Psoas muscle (tissue), 7 donors: ENCODE measurements at regions not wholly inside any gene's neighbourhood (a gene's known extent, or its start where the extent isn't known, plus 50 kb on each side); places are given as distances from the start of the nearest gene placed in this dataset.

Experiments
- ATAC-seq, 4 donors: fragments of 200-7000 bp; cut with Tn5 transposase; one replicate each; pipeline ENCODE4 v1.9.1; 2020; ENCODE audit warnings: moderate library complexity in 3 of 4, mild to moderate bottlenecking in 2 of 4
- DNase-seq, 2 donors: peaks; one replicate each; pipeline ENCODE4 v3.0.0-alpha.2; 2020
- H3K27ac ChIP-seq: fragments of 200-600 bp; one replicate; pipeline ENCODE4 v1.8.0; 2022
- H3K27me3 ChIP-seq, 3 donors: fragments of 200-600 bp in 1 of 3; one replicate each; pipeline versions ENCODE4 v1.6.1 to v1.8.0; 2013 to 2022; ENCODE audit warnings: low read length in 2 of 3, mild to moderate bottlenecking in 2 of 3, moderate library complexity in 1 of 3; ENCODE audit not compliant: insufficient read depth in 3 of 3
- H3K36me3 ChIP-seq, 2 donors: fragments of 200-600 bp in 1 of 2; one replicate each; pipeline versions ENCODE4 v1.6.1 to v1.8.0; 2013 to 2022; ENCODE audit warnings: low read depth in 1 of 2, mild to moderate bottlenecking in 1 of 2, moderate library complexity in 1 of 2; ENCODE audit not compliant: insufficient read depth in 1 of 2
- H3K4me1 ChIP-seq: fragments of 200-600 bp; one replicate; pipeline ENCODE4 v1.8.0; 2022
- H3K4me3 ChIP-seq: fragments of 200-600 bp; one replicate; pipeline ENCODE4 v1.8.0; 2022; ENCODE audit warnings: mild to moderate bottlenecking
- H3K9me3 ChIP-seq: fragments of 200-600 bp; one replicate; pipeline ENCODE4 v1.8.0; 2022
- WGBS, 3 donors: extraction: QIAGEN DNeasy Blood & Tissue Kit; methylation state at CpG; one replicate each; pipeline versions ENCODE4 v1.1.6 to v1.1.7; 2013; 5-methylcytosine and 5-hydroxymethylcytosine counted together
- intact Hi-C, 2 donors: fragments of 100-400 bp; cut with DNase I; formaldehyde crosslinking; loops; one replicate each; pipeline versions ENCODE4 v1.11.0 to v1.14.2; 2022
- TF ChIP-seq, protein P1 (sequence below): fragments of 200-600 bp; IDR thresholded peaks from one replicate; pipeline ENCODE4 v1.8.0; 2022; ENCODE audit warnings: antibody characterized with exemption
- donor health status: healthy with polysubstance abuse.
- donor health status: DM: no; HTN: no; CAD: no; lungs with moderate emphysema.
- donor health status: Bipolar disorder and iron deficiency.
- donor health status: healthy.
- donor health status: DM: yes; HTN: yes; CAD: no.
- donor health status: DM: no; HTN: no; CAD: no.
- donor health status: DM: yes; HTN: yes; CAD: no.

- no peak for ATAC-seq
- Histone ChIP-seq H3K27me3 (no peaks in the 10 kb centered on the region), H3K9me3 (peaks cover 9% of the 10 kb centered on the region), H3K4me1 (no peaks in the 10 kb centered on the region), H3K4me3 (no peak overlapping the region), H3K36me3 (no peaks in the 10 kb centered on the region), H3K27ac (no peak overlapping the region)
- TF ChIP-seq, protein P1, sequence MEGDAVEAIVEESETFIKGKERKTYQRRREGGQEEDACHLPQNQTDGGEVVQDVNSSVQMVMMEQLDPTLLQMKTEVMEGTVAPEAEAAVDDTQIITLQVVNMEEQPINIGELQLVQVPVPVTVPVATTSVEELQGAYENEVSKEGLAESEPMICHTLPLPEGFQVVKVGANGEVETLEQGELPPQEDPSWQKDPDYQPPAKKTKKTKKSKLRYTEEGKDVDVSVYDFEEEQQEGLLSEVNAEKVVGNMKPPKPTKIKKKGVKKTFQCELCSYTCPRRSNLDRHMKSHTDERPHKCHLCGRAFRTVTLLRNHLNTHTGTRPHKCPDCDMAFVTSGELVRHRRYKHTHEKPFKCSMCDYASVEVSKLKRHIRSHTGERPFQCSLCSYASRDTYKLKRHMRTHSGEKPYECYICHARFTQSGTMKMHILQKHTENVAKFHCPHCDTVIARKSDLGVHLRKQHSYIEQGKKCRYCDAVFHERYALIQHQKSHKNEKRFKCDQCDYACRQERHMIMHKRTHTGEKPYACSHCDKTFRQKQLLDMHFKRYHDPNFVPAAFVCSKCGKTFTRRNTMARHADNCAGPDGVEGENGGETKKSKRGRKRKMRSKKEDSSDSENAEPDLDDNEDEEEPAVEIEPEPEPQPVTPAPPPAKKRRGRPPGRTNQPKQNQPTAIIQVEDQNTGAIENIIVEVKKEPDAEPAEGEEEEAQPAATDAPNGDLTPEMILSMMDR: no peak
- no peak for DNase-seq
- WGBS, 3 donors: 57 to 70% (median 67%) methylated on average over 9 of the region's 9 CpGs
- intact Hi-C loops: no loop called here
Observed at GRCh38 chr7:26011039-26011696, 140.8 kb upstream of the NFE2L3 start.

- H3K27ac ChIP-seq: no peak overlapping the region
- TF ChIP-seq, protein P1: no peak
- no peak for ATAC-seq
- peaks cover 0 to 6% (median 0%) of the 10 kb centered on the region in 3 donors for H3K27me3 ChIP-seq
- 26 to 41% (median 29%) methylated on average over 9 of the region's 9 CpGs for WGBS, 3 donors
- no peaks in the 10 kb centered on the region for H3K36me3 ChIP-seq
- H3K4me3 ChIP-seq: no peak overlapping the region
- intact Hi-C loops: no loop called here
- H3K4me1 ChIP-seq: no peaks in the 10 kb centered on the region
- DNase-seq: no peak
- peaks cover 13% of the 10 kb centered on the region for H3K9me3 ChIP-seq
Observed at GRCh38 chr7:26013551-26014083, 138.4 kb upstream of the NFE2L3 start.

GRCh38 chr7:26022982-26023381, 129.0 kb upstream of the NFE2L3 start:
- ATAC-seq (no peak), DNase-seq (no peak)
- no peaks in the 10 kb centered on the region for H3K4me1 ChIP-seq
- peaks cover 0 to 6% (median 0%) of the 10 kb centered on the region in 3 donors for H3K27me3 ChIP-seq
- intact Hi-C loops: no loop called here
- H3K9me3 ChIP-seq: no peaks in the 10 kb centered on the region
- no peak overlapping the region for H3K4me3 ChIP-seq
- WGBS, 3 donors: 43 to 55% (median 44%) methylated on average over 3 of the region's 3 CpGs
- H3K27ac ChIP-seq: no peak overlapping the region
- TF ChIP-seq, protein P1: no peak
- no peaks in the 10 kb centered on the region for H3K36me3 ChIP-seq

DNA sequence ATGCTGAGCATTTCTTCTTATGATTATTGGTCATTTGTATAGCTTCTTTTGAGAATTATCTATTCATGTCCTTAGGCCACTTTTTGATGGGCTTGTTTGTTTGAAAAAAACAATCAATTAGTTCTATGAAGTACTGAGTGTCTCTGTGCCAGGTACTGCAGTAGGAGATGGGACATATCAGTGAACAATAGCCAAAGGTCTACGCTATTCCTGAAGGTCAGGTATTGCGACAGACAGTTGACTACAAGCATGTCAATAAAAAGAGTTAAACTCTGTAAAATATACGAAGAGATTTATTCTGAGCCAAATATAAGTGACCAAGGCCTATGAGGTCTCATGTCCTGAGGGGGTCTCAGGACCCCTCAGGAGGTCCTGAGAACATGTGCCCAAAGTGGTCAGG, 122.1 kb upstream of the NFE2L3 start:
- no peaks in the 10 kb centered on the region for H3K36me3 ChIP-seq
- WGBS, 3 donors: 93 to 94% (median 93%) methylated on average over 3 of the region's 3 CpGs
- intact Hi-C loops: no loop called here
- H3K9me3 ChIP-seq: no peaks in the 10 kb centered on the region
- H3K27ac ChIP-seq: no peak overlapping the region
- no peak for DNase-seq
- H3K4me3 ChIP-seq: no peak overlapping the region
- ATAC-seq: no peak
- no peaks in the 10 kb centered on the region for H3K27me3 ChIP-seq
- TF ChIP-seq, protein P1: no peak
- no peaks in the 10 kb centered on the region for H3K4me1 ChIP-seq

DNA sequence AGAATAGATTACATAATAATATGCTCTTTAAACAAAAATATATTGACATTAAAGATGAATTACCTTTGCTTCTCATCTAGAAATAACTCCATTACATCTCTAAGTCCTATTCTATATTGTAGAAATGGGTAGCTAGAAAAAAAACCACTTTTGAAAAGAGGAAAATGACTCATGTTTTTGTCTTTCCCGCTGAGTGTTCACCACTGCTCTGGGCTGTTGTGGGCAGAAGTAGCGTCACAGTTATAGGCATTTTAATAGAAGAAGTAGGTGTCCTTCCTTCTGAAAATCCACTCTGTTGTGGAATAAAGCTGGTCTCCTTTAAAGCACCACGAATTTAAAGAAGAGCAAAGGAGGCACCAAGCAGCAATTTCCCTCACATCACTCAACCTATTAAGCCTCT, 117.6 kb upstream of the NFE2L3 start:
- Histone ChIP-seq H3K4me3 (no peak overlapping the region), H3K4me1 (no peaks in the 10 kb centered on the region), H3K27ac (no peak overlapping the region), H3K27me3 (peaks cover 0 to 5% (median 2%) of the 10 kb centered on the region in 3 donors), H3K36me3 (no peaks in the 10 kb centered on the region), H3K9me3 (no peaks in the 10 kb centered on the region)
- DNase-seq (no peak), ATAC-seq (no peak)
- intact Hi-C loops: no loop called here
- TF ChIP-seq, protein P1: no peak
- WGBS, 3 donors: 72 to 79% (median 79%) methylated on average over 3 of the region's 3 CpGs
